AG09309 (cell line): ENCODE measurements at regions not wholly inside any gene's neighbourhood (a gene's known extent, or its start where the extent isn't known, plus 50 kb on each side); places are given as distances from the start of the nearest gene placed in this dataset.

Experiments
- DNase-seq: peaks from one replicate; pipeline ENCODE4 v3.0.0-alpha.2; 2010; ENCODE audit warnings: low read depth
- H3K4me3 ChIP-seq: 2 replicates; pipeline ENCODE4 v1.5.1; 2011; ENCODE audit warnings: mild to moderate bottlenecking, low read depth, low read length, moderate library complexity; ENCODE audit not compliant: control insufficient read depth
- CTCF ChIP-seq: IDR thresholded peaks from 2 replicates; pipeline ENCODE4 v1.5.1; 2011; ENCODE audit warnings: mild to moderate bottlenecking, low read depth, low read length, inconsistent platforms; ENCODE audit not compliant: insufficient read depth, control insufficient read depth; ENCODE audit errors: missing control alignments

GRCh38 chr2:12107939-12108338 lies 361.5 kb downstream of the LPIN1 start:
- no peak for TF ChIP-seq CTCF
- no peak overlapping the region for H3K4me3 ChIP-seq
- DNase-seq: no peak

GRCh38 chr2:12109363-12110017 lies 363.1 kb downstream of the LPIN1 start:
- no peak overlapping the region for H3K4me3 ChIP-seq
- TF ChIP-seq CTCF: no peak
- no peak for DNase-seq

- no peak for TF ChIP-seq CTCF
- no peak for DNase-seq
- no peak overlapping the region for H3K4me3 ChIP-seq
Measured at GRCh38 chr2:12110074-12110473, 363.6 kb downstream of the LPIN1 start.

- no peak for DNase-seq
- H3K4me3 ChIP-seq: no peak overlapping the region
- no peak for TF ChIP-seq CTCF
Measured at GRCh38 chr2:12110481-12110880, 364.0 kb downstream of the LPIN1 start.

- H3K4me3 ChIP-seq: no peak overlapping the region
- TF ChIP-seq CTCF: no peak
- no peak for DNase-seq
Measured at GRCh38 chr2:12113412-12113811, 367.0 kb downstream of the LPIN1 start.

- TF ChIP-seq CTCF: no peak
- DNase-seq: no peak
- H3K4me3 ChIP-seq: no peak overlapping the region
Measured at GRCh38 chr2:12114816-12115215, 368.4 kb downstream of the LPIN1 start.
